G401 (cell line): ENCODE measurements at regions not wholly inside any gene's neighbourhood (a gene's known extent, or its start where the extent isn't known, plus 50 kb on each side); places are given as distances from the start of the nearest gene placed in this dataset.
"Not testable (repeated sequence)": the region's sequence is repeated elsewhere in the genome, so short reads cannot be mapped to it uniquely, and the experiment has no call there.

ENCODE experiments used
- DNase-seq: peaks from one replicate; pipeline ENCODE4 v3.0.0-alpha.2; 2015; ENCODE audit warnings: low spot score
- in situ Hi-C: cut with HindIII; loops from 2 replicates; pipeline ENCODE4 v1.10.0; 2016; ENCODE audit warnings: low sequenced_read_pairs, mixed read lengths

- in situ Hi-C loops: no loop called here
- DNase-seq: no peak
Observed at GRCh38 chr1:60959701-60960100, 122.7 kb upstream of the NFIA start.

- no peak for DNase-seq
- in situ Hi-C loops: no loop called here
Observed at GRCh38 chr1:60958001-60958400, 124.4 kb upstream of the NFIA start.

- no peak for DNase-seq
- in situ Hi-C loops: no loop called here
Observed at GRCh38 chr1:60956520-60956919, 125.8 kb upstream of the NFIA start.

- DNase-seq: no peak
- in situ Hi-C loops: no loop called here
Observed at GRCh38 chr1:60952612-60953111, 129.7 kb upstream of the NFIA start.

- in situ Hi-C loops: no loop called here
- DNase-seq: no peak
Observed at GRCh38 chr1:60950224-60951063, 131.9 kb upstream of the NFIA start.

- DNase-seq: no peak
- in situ Hi-C loops: no loop called here
Observed at GRCh38 chr1:60949826-60950197, 132.5 kb upstream of the NFIA start.

- DNase-seq: no peak
- in situ Hi-C loops: no loop called here
Observed at GRCh38 chr1:60949154-60949825, 133.1 kb upstream of the NFIA start.

- in situ Hi-C loops: no loop called here
- DNase-seq: no peak
Observed at GRCh38 chr1:60948486-60948885, 133.9 kb upstream of the NFIA start.

GRCh38 chr1:60947367-60947766, 135.0 kb upstream of the NFIA start:
- in situ Hi-C loops: no loop called here
- DNase-seq: no peak

GRCh38 chr1:60942896-60943638, 139.3 kb upstream of the NFIA start:
- no peak for DNase-seq
- in situ Hi-C loops: no loop called here

GRCh38 chr1:60942291-60942690, 140.1 kb upstream of the NFIA start:
- in situ Hi-C loops: no loop called here
- no peak for DNase-seq

GRCh38 chr1:60940685-60941084, 141.7 kb upstream of the NFIA start:
- in situ Hi-C loops, DNase-seq: not testable (repeated sequence)

GRCh38 chr1:60937720-60938119, 144.6 kb upstream of the NFIA start:
- DNase-seq: no peak
- in situ Hi-C loops: no loop called here

- DNase-seq: peak; percentile 38
- in situ Hi-C loops: no loop called here
Observed at GRCh38 chr1:60936591-60937342, 145.6 kb upstream of the NFIA start.

- in situ Hi-C loops: no loop called here
Observed at GRCh38 chr1:60936163-60936562, 146.2 kb upstream of the NFIA start.

GRCh38 chr1:60935599-60936110, 146.7 kb upstream of the NFIA start:
- in situ Hi-C loops: no loop called here
- peak; percentile 5 for DNase-seq

More at GRCh38 chr1:60936163-60936562, 146.2 kb upstream of the NFIA start:
- DNase-seq: peak; percentile 42

- in situ Hi-C loops: no loop called here
- DNase-seq: no peak
Observed at GRCh38 chr1:60930130-60930529, 152.2 kb upstream of the NFIA start.

- no peak for DNase-seq
- in situ Hi-C loops: no loop called here
Observed at GRCh38 chr1:60924964-60925798, 157.2 kb upstream of the NFIA start.
